Muscle of leg (tissue), 3 donors: ENCODE measurements at regions not wholly inside any gene's neighbourhood (a gene's known extent, or its start where the extent isn't known, plus 50 kb on each side); places are given as distances from the start of the nearest gene placed in this dataset.
A peak's percentile ranks its signal among the peaks of the same experiment; 100 is the strongest.

Source experiments
- DNase-seq: peaks from one replicate; pipeline ENCODE4 v3.0.0; 2013
- H3K27ac ChIP-seq: one replicate; pipeline ENCODE4 v1.5.1; 2013; ENCODE audit warnings: mild to moderate bottlenecking, low read length, control low read depth
- H3K27me3 ChIP-seq: one replicate; pipeline ENCODE4 v1.6.1; 2013; ENCODE audit warnings: low read length; ENCODE audit not compliant: control insufficient read depth, insufficient read depth
- H3K36me3 ChIP-seq: one replicate; pipeline ENCODE4 v1.6.1; 2013; ENCODE audit warnings: low read length; ENCODE audit not compliant: control insufficient read depth, insufficient read depth
- H3K4me1 ChIP-seq: one replicate; pipeline ENCODE4 v1.6.1; 2013; ENCODE audit warnings: low read length; ENCODE audit not compliant: control insufficient read depth, insufficient read depth
- H3K4me3 ChIP-seq: one replicate; pipeline ENCODE4 v1.5.1; 2013; ENCODE audit warnings: low read length, control low read depth
- H3K9me3 ChIP-seq: replicated peaks from 2 replicates; pipeline ENCODE4 v1.6.1; 2013; ENCODE audit warnings: low read depth, low read length; ENCODE audit not compliant: control insufficient read depth
- WGBS: methylation state at CpG from one replicate; pipeline ENCODE4 v1.1.5; 2013; ENCODE audit warnings: missing lambda C conversion rate; ENCODE audit not compliant: insufficient coverage; 5-methylcytosine and 5-hydroxymethylcytosine counted together

GRCh38 chr7:81606078-81606863, 163.6 kb downstream of the HGF start:
- Histone ChIP-seq H3K9me3 (no peaks in the 10 kb centered on the region), H3K36me3 (no peaks in the 10 kb centered on the region), H3K4me3 (no peak overlapping the region), H3K4me1 (no peaks in the 10 kb centered on the region), H3K27me3 (no peaks in the 10 kb centered on the region), H3K27ac (no peak overlapping the region)
- DNase-seq = no peak
- WGBS = no CpG with 5 or more reads among the region's 3 CpGs

DNA sequence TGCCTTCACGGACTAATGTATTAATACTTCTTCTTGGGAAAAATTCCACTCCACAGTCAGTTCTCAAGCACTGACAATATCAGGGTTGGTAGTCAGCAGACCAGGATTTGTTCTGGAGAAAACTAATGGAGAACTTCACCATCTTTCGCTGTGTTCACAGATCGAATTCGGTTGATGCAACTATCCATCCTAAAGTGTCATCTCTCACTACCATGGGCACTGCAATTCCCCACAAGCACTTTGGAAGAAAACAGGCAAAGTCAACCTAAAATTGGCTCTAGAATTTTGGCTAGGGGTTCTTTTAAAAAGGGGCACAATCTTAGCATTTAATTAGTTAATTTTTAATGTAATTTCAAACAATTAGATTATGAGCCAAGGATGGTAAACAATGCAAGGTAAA, 164.4 kb downstream of the HGF start:
- no peaks in the 10 kb centered on the region for H3K4me1 ChIP-seq
- DNase-seq = no peak
- no peaks in the 10 kb centered on the region for H3K27me3 ChIP-seq
- no peak overlapping the region for H3K27ac ChIP-seq
- no peaks in the 10 kb centered on the region for H3K36me3 ChIP-seq
- no peaks in the 10 kb centered on the region for H3K9me3 ChIP-seq
- no CpG with 5 or more reads among the region's 4 CpGs for WGBS
- no peak overlapping the region for H3K4me3 ChIP-seq

GRCh38 chr7:81604808-81605174, 165.1 kb downstream of the HGF start:
- DNase-seq = no peak
- 78% methylated on average over 1 of the region's 2 CpGs for WGBS
- no peaks in the 10 kb centered on the region for H3K4me1 ChIP-seq
- H3K27me3 ChIP-seq = no peaks in the 10 kb centered on the region
- H3K4me3 ChIP-seq = no peak overlapping the region
- no peak overlapping the region for H3K27ac ChIP-seq
- H3K9me3 ChIP-seq = no peaks in the 10 kb centered on the region
- no peaks in the 10 kb centered on the region for H3K36me3 ChIP-seq

- no peaks in the 10 kb centered on the region for H3K36me3 ChIP-seq
- 82% methylated on average over 7 of the region's 12 CpGs for WGBS
- H3K9me3 ChIP-seq = no peaks in the 10 kb centered on the region
- no peaks in the 10 kb centered on the region for H3K4me1 ChIP-seq
- no peak overlapping the region for H3K27ac ChIP-seq
- no peak for DNase-seq
- H3K4me3 ChIP-seq = no peak overlapping the region
- no peaks in the 10 kb centered on the region for H3K27me3 ChIP-seq
These were observed 165.6 kb downstream of the HGF start for GRCh38 chr7:81604075-81604807.

DNA sequence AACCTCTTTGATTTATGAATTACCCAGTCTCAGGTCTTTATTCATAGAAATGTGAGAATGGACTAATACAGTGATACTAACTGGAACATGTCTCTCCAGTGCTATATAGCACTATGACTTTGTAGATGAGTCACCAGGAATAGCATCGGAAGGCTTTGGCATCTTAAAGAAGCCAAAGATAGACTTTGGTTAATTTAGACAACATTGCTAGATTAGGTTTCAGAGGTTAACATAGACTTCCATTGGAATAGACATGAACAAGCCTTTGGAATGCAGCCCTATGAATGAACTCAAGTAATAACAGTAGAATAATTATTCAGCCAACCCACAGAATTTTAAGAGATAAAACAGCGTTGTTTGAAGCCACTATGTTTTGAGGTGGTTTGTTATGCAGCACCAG, 169.2 kb downstream of the HGF start:
- Histone ChIP-seq H3K27me3 (no peaks in the 10 kb centered on the region), H3K9me3 (no peaks in the 10 kb centered on the region), H3K4me3 (no peak overlapping the region), H3K27ac (no peak overlapping the region), H3K4me1 (no peaks in the 10 kb centered on the region), H3K36me3 (no peaks in the 10 kb centered on the region)
- no CpG with 5 or more reads among the region's 2 CpGs for WGBS
- DNase-seq = no peak

DNA sequence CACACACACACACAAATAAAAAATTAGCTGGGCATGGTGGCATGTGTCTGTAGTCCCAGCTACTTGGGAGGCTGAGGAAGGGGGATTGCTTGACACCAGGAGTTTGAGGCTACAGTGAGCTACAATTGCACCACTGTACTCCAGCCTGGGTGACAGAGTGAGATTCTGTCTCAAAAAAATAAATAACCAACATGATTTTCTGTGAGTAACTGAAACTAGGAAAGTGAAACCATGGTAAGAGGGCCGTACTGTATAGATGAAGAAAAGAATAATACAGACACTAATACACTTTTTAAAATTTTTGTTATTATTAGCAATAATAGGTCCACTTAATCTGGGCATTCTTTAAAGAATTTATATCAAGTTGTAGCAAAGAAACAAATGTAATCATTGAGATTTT, 170.9 kb downstream of the HGF start:
- no peak overlapping the region for H3K4me3 ChIP-seq
- H3K4me1 ChIP-seq = no peaks in the 10 kb centered on the region
- no peaks in the 10 kb centered on the region for H3K36me3 ChIP-seq
- DNase-seq = no peak
- H3K9me3 ChIP-seq = no peaks in the 10 kb centered on the region
- H3K27me3 ChIP-seq = no peaks in the 10 kb centered on the region
- H3K27ac ChIP-seq = no peak overlapping the region
- WGBS = no CpG with 5 or more reads among the region's 1 CpG

DNA sequence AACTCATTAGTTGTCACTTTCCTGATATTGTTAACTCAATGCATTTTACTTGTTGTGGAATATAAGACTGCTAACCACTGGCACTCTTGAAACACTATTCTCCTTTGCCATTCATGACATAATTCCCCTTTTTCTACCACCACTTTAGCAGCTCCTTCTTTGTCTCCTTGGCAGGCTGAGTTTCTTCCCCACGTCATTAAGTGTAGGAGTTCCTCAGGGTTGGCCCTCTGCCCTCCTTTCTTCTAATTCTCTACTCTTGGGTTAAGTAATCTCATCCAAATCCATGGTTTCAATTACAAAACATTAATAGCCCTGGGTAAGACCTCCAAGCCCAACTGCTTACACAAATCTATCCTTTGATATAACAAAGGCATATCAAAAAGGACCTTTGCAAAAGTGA, 175.1 kb downstream of the HGF start:
- Histone ChIP-seq H3K4me3 (no peak overlapping the region), H3K27ac (no peak overlapping the region), H3K9me3 (no peaks in the 10 kb centered on the region), H3K27me3 (no peaks in the 10 kb centered on the region), H3K36me3 (no peaks in the 10 kb centered on the region), H3K4me1 (no peaks in the 10 kb centered on the region)
- WGBS = 0% methylated on average over 1 of the region's 1 CpG
- DNase-seq = peak; percentile 49

- H3K9me3 ChIP-seq = no peaks in the 10 kb centered on the region
- WGBS = no CpG with 5 or more reads among the region's 5 CpGs
- H3K27ac ChIP-seq = no peak overlapping the region
- H3K36me3 ChIP-seq = no peaks in the 10 kb centered on the region
- H3K27me3 ChIP-seq = no peaks in the 10 kb centered on the region
- no peaks in the 10 kb centered on the region for H3K4me1 ChIP-seq
- DNase-seq = peak; percentile 84
- no peak overlapping the region for H3K4me3 ChIP-seq
These were observed 179.7 kb downstream of the HGF start for GRCh38 chr7:81590131-81590530.

DNA sequence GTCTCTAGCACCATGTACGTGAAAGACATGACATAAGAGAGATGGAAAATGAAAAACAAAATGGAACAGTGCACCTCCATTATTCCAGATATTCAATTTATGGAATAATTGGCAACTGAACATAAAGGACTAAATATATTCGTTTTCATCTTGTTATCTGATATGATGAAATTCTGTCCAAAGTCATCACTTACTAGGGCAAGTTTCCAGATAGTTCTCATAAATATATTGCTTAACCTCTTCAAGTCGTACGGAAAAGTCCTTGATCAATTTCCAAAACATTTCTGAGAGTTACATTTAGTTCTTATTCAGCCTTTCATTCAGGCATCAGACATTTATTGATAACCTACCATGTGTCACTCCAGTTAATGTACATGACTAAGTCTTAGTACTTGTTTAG, 185.2 kb downstream of the HGF start:
- WGBS = 80% methylated on average over 2 of the region's 4 CpGs
- Histone ChIP-seq H3K4me3 (no peak overlapping the region), H3K4me1 (no peaks in the 10 kb centered on the region), H3K27me3 (no peaks in the 10 kb centered on the region), H3K36me3 (no peaks in the 10 kb centered on the region), H3K9me3 (no peaks in the 10 kb centered on the region), H3K27ac (no peak overlapping the region)
- DNase-seq = no peak

GRCh38 chr7:81583882-81584533, 185.8 kb downstream of the HGF start:
- no peak overlapping the region for H3K27ac ChIP-seq
- WGBS = no CpG with 5 or more reads among the region's 2 CpGs

More at GRCh38 chr7:81583882-81584533, 185.8 kb downstream of the HGF start:
- no peaks in the 10 kb centered on the region for H3K36me3 ChIP-seq
- H3K4me1 ChIP-seq = no peaks in the 10 kb centered on the region
- H3K4me3 ChIP-seq = no peak overlapping the region
- DNase-seq = no peak
- H3K9me3 ChIP-seq = no peaks in the 10 kb centered on the region
- H3K27me3 ChIP-seq = no peaks in the 10 kb centered on the region
